GM19351 (cell line): ENCODE measurements at regions not wholly inside any gene's neighbourhood (a gene's known extent, or its start where the extent isn't known, plus 50 kb on each side); places are given as distances from the start of the nearest gene placed in this dataset.
A peak's percentile ranks its signal among the peaks of the same experiment; 100 is the strongest.

Source experiments
- ATAC-seq: cut with Tn5 transposase; IDR thresholded peaks from one replicate; pipeline ENCODE4 v1.9.1; 2021; ENCODE audit warnings: mild to moderate bottlenecking, moderate library complexity; ENCODE audit not compliant: unreplicated experiment

- no peak for ATAC-seq
Measured at GRCh38 chr16:72425571-72426341, 253.8 kb upstream of the PMFBP1 start.

GRCh38 chr16:72424757-72425156 is 252.8 kb upstream of the PMFBP1 start:
- ATAC-seq: no peak

- ATAC-seq: no peak
Measured at GRCh38 chr16:72422308-72422897, 250.4 kb upstream of the PMFBP1 start.

DNA sequence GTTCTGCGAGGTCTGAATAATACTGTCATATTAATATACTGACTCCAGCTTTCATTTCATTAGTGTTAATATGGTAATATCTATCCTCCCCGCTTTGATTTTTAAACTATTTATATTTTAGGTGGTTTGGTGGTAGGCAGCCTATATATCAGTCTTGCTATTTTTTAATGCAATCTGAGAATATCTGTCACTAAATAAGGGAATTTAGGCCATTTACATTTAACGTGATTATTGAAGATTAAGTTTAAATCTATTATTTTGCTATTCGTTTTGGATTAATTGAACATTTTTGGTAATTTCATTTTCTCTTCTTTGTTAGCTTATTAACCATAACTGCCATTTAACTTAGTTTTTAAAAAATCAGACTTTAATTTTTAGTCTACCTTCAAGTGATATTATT is 247.7 kb upstream of the PMFBP1 start:
- no peak for ATAC-seq

GRCh38 chr16:72415379-72415778 is 243.4 kb upstream of the PMFBP1 start:
- ATAC-seq: no peak

GRCh38 chr16:72410492-72410891 is 238.5 kb upstream of the PMFBP1 start:
- ATAC-seq: no peak

DNA sequence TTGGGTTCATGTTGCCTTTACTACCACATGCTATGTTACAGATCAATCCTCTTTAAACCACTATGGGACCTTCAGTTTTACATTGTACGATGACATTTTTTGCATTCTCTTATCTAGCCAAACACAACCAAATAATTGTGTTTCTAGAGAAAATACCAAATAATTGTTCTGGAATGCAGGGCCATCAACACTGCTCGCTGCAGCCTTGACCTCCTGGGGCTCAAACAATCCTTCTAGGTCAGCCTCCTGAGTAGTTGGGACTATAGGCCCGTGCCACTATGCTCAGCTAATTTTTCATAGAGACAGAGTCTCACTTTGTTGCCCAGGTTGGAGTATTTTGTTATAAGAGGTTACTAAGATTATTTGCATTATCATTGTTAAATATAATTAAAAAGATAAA is 237.5 kb upstream of the PMFBP1 start:
- no peak for ATAC-seq

GRCh38 chr16:72406390-72406789 is 234.4 kb upstream of the PMFBP1 start:
- ATAC-seq: no peak

DNA sequence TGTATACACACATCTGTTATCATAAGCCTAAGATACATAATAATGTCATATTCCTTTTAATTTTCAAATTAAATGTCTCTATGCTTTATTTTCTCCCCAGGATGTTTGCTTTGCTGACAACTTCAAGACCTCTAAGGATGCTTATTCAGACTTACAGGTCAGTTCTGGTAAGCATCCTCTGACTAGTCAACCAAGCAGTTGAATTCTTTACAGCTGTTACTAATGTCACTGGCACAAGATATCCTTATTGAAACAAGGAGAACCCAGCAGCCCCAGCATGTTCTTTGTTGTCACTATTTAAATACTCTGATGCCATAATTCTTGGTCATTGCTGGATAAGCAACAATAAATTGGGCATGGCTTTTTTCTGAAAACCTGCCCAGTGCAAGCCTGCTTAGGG is 232.3 kb upstream of the PMFBP1 start:
- ATAC-seq: no peak

DNA sequence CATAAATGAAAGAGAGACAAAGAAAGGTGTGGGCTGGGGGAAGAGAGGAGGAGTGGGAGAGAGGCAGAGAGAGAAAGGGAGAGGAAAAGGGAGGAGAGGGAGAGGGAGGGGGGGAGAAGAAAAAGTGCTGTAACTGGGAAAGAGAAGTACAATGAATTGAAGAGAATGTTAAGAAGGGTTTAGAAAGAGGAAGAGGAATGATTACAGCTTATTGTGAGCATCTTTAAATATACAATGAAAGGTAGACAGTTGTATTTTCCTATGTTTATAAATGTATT is 229.1 kb upstream of the PMFBP1 start:
- no peak for ATAC-seq

GRCh38 chr16:72400257-72401083 is 228.5 kb upstream of the PMFBP1 start:
- peak; percentile 73 for ATAC-seq

- no peak for ATAC-seq
Measured at GRCh38 chr16:72399811-72400210, 227.9 kb upstream of the PMFBP1 start.

DNA sequence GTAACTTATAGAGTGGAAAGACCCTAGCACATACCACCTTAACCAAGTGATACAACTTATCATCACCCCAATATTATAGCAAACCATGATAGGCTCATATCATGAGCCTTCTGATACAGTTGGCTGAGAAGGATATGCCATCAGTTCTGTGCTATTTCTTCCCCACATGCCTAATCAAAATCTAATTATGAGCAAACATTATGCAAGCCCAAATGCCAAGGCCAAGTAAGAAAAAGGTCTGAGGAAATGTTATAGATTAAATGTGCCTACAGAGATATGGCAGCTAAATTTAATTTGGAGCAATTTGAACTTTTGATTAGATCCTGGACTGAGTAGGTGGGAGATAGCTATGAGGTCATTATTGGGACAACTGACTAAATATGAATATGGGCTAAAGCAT is 225.9 kb upstream of the PMFBP1 start:
- no peak for ATAC-seq

DNA sequence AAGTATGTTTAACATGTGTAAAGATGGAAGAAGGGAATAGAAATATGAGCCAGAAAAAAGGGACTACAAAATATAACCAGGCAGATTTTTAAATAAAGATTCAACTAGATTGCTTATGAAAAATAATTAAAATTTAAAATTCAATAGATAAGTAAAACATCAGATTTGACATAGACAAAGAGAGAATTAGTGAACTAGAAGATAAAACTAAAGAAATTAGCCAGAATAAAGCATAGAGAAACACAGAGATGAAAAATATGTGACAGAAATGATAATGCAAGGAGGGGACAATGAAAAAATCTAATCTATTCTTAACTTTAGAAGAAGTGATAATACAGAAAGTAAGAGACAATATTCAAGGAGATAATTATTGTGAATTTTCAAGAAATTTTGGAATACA is 222.6 kb upstream of the PMFBP1 start:
- ATAC-seq: no peak

DNA sequence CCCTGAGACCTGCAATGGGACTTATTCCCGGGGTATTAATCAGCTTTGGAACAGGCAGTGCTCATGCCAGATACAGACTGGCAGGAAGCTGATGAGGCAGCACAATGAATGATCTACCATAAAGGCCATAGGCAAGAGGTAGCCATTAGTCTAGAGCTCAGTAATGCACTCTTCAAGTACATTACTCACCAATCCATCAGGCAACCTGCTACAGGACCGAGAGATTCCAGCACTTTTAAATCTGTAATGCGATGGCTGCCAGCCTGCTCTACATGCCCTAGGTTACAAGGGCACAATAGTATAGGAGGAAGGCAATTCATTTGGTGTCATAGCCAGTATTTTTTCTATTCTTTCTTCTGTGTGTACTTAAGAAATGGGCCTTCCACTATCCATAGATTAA is 217.8 kb upstream of the PMFBP1 start:
- ATAC-seq: no peak

GRCh38 chr16:72388007-72388406 is 216.1 kb upstream of the PMFBP1 start:
- ATAC-seq: no peak

DNA sequence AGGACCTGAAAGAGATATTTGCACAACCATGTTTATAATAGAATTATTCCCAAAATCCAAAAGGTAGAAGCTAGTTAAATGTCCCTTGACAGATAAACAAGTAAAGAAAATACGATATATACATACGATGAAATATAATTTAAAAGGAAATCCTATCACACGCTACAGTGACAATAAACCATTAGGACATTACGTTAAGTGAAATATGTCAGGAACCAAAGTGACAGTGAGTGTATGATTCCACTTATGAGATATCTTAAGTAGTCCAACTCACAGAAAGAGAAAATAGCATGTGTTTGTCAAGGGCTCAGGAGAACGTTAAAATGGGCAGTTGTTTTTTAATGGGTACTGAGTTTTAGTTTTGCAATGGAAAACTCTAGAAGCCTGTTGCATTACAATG is 212.7 kb upstream of the PMFBP1 start:
- no peak for ATAC-seq

DNA sequence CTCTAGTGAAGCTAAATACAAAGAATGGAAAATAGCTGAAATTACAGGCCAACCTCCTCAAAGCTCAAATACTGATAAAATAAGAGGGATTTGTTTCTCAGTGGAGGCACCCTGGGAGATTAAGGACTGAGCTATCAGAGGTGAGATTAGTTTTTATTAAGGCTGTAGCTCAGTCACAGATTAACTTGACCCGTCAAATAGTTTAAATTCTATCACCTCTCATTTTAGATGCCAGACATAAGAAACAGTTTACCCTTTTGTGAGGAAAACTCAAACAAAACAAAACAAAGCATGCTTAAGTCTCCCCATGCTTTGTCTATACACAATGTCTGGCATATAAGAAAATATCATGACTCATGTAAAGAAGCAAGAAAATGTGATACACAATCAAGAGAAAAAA is 208.3 kb upstream of the PMFBP1 start:
- ATAC-seq: no peak

GRCh38 chr16:72373201-72373600 is 201.2 kb upstream of the PMFBP1 start:
- no peak for ATAC-seq

DNA sequence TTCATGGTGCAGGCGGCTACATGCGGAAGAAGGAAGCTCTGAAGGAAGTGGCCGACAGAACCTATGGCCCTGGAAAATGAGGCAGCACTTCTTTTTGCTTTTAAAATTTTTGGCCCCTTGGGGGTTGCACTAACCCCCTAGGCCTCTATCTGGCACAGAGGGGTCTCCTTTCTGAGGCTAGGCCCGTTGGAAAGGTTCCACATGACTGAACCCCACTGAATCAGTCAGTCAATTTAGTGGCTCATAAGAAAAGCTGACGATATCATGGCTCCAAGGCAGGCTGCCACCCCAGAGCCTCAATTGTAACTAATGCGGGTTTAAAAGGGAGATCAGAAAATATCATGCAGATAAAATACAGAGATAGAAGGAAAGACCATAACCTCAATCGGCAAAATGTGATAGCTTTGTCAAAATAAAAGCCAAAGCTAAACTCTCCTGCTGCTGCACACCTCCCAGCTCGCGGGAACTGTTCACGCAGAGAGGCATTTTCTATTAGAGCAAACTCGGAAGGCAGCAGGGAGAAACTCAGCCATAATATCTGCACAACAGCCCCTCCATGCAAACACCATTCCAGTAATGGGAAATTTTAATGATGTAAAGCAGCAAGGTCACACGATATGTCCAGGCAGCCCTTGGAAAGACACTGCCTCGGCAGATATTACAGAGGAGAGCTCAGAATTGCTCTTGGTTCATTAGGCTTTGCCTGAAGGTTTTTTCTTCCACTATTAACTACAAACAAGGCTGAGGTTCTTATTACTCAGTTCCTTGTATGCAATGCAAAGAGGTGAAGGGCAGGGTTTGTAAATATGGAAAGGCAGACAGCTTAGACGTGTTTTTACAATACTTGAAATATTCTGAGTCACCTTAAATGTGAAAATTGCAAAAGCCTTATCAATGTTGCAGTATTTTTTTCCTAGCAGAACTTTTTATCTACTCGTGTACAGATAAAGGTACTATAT is 200.4 kb upstream of the PMFBP1 start:
- no peak for ATAC-seq
